Thyroid gland (tissue), 4 donors: ENCODE measurements at regions not wholly inside any gene's neighbourhood (a gene's known extent, or its start where the extent isn't known, plus 50 kb on each side); places are given as distances from the start of the nearest gene placed in this dataset.

Experiments used
- DNase-seq, 2 donors: peaks; one replicate each; pipeline ENCODE4 v3.0.0-alpha.2; 2019
- H3K27ac ChIP-seq, 3 donors: fragments of 200-600 bp; sonication (generic); 1 replicate in 2 of 3; 2 replicates in 1 of 3; pipeline ENCODE4 v1.5.1; 2016 to 2019; ENCODE audit warnings: mild to moderate bottlenecking in 1 of 3, moderate library complexity in 1 of 3
- H3K27me3 ChIP-seq: fragments of 200-600 bp; sonication (generic); one replicate; pipeline ENCODE4 v1.5.1; 2019
- H3K36me3 ChIP-seq, 2 donors: fragments of 200-600 bp; sonication (generic); one replicate each; pipeline ENCODE4 v1.5.1; 2016 to 2019
- H3K4me1 ChIP-seq, 2 donors: fragments of 200-600 bp; sonication (generic); one replicate each; pipeline ENCODE4 v1.5.1; 2017 to 2019
- H3K4me3 ChIP-seq, 3 donors: fragments of 200-600 bp; sonication (generic); replicated peaks in 1 of 3; 1 replicate in 2 of 3; 2 replicates in 1 of 3; pipeline ENCODE4 v1.5.1; 2016; ENCODE audit warnings: mild to moderate bottlenecking in 1 of 3
- H3K9me3 ChIP-seq: fragments of 200-600 bp; sonication (generic); one replicate; pipeline ENCODE4 v1.5.1; 2017
- CTCF ChIP-seq, 6 experiments: fragments of 200-600 bp in 3 of 6; fragments of 450-650 bp in 3 of 6; sonication (generic) in 3 of 6; IDR thresholded peaks; one replicate each; pipeline ENCODE4 v1.5.1; 2016 to 2019; ENCODE audit warnings: antibody characterized with exemption in 6 of 6, mild to moderate bottlenecking in 2 of 6, inconsistent platforms in 1 of 6, moderate library complexity in 1 of 6
- POLR2A ChIP-seq, 2 donors: fragments of 450-650 bp; IDR thresholded peaks; one replicate each; pipeline ENCODE4 v1.6.1; 2017; ENCODE audit warnings: antibody characterized with exemption in 2 of 2, mild to moderate bottlenecking in 2 of 2, moderate library complexity in 1 of 2
- WGBS, 2 donors: methylation state at CpG; one replicate each; pipeline ENCODE4 v1.1.5; 2017; 5-methylcytosine and 5-hydroxymethylcytosine counted together
- intact Hi-C: fragments of 100-400 bp; cut with DNase I; formaldehyde crosslinking; loops from one replicate; pipeline ENCODE4 v1.15.1; 2023

- TF ChIP-seq CTCF (IDR thresholded peaks at IDR 0.05) (no peak), POLR2A (IDR thresholded peaks at IDR 0.05) (no peak)
- intact Hi-C loops = no loop called here
- no peak for DNase-seq
- Histone ChIP-seq H3K36me3 (no peaks in the 10 kb centered on the region), H3K9me3 (no peaks in the 10 kb centered on the region), H3K4me3 (no peak overlapping the region), H3K27me3 (no peaks in the 10 kb centered on the region), H3K27ac (no peak overlapping the region), H3K4me1 (no peaks in the 10 kb centered on the region)
- 51 to 57% methylated on average over 3 of the region's 3 CpGs for WGBS, 2 donors
Measured at GRCh38 chr4:35189988-35190613, 1054.2 kb downstream of the ARAP2 start.

- Histone ChIP-seq H3K36me3 (no peaks in the 10 kb centered on the region), H3K27me3 (no peaks in the 10 kb centered on the region), H3K9me3 (no peaks in the 10 kb centered on the region), H3K27ac (no peak overlapping the region), H3K4me3 (no peak overlapping the region), H3K4me1 (no peaks in the 10 kb centered on the region)
- WGBS, 2 donors = 96 to 98% methylated on average over 2 of the region's 2 CpGs
- DNase-seq = no peak
- intact Hi-C loops = no loop called here
- no peak for TF ChIP-seq CTCF (IDR thresholded peaks at IDR 0.05)
- TF ChIP-seq POLR2A (IDR thresholded peaks at IDR 0.05) = no peak
Measured at GRCh38 chr4:35201403-35201802, 1042.9 kb downstream of the ARAP2 start.

- no peak overlapping the region for H3K27ac ChIP-seq
- WGBS, 2 donors = 80 to 85% methylated on average over 4 of the region's 4 CpGs
- intact Hi-C loops = no loop called here
Measured at GRCh38 chr4:35216636-35217035, 1027.7 kb downstream of the ARAP2 start.

GRCh38 chr4:35217331-35217730, 1027.0 kb downstream of the ARAP2 start:
- Histone ChIP-seq H3K4me1 (peaks cover 0 to 5% of the 10 kb centered on the region in 2 donors), H3K27me3 (no peaks in the 10 kb centered on the region), H3K4me3 (no peak overlapping the region), H3K27ac (no peak overlapping the region), H3K9me3 (no peaks in the 10 kb centered on the region), H3K36me3 (no peaks in the 10 kb centered on the region)
- DNase-seq = no peak
- intact Hi-C loops = no loop called here
- 80% methylated on average over 1 of the region's 1 CpG for WGBS, 2 donors
- TF ChIP-seq POLR2A (IDR thresholded peaks at IDR 0.05) = no peak
- TF ChIP-seq CTCF (IDR thresholded peaks at IDR 0.05) = no peak

More at GRCh38 chr4:35216636-35217035, 1027.7 kb downstream of the ARAP2 start:
- Histone ChIP-seq H3K9me3 (no peaks in the 10 kb centered on the region), H3K36me3 (no peaks in the 10 kb centered on the region), H3K4me3 (no peak overlapping the region), H3K4me1 (peaks cover 0 to 5% of the 10 kb centered on the region in 2 donors), H3K27me3 (no peaks in the 10 kb centered on the region)
- no peak for DNase-seq
- TF ChIP-seq CTCF (IDR thresholded peaks at IDR 0.05) = no peak

- Histone ChIP-seq H3K36me3 (no peaks in the 10 kb centered on the region), H3K4me3 (no peak overlapping the region), H3K27ac (no peak overlapping the region), H3K4me1 (peaks cover 0 to 5% of the 10 kb centered on the region in 2 donors), H3K9me3 (no peaks in the 10 kb centered on the region), H3K27me3 (no peaks in the 10 kb centered on the region)
- 83 to 96% methylated on average over 1 of the region's 1 CpG for WGBS, 2 donors
- DNase-seq = no peak
- TF ChIP-seq CTCF (IDR thresholded peaks at IDR 0.05) (no peak), POLR2A (IDR thresholded peaks at IDR 0.05) (no peak)
- intact Hi-C loops = no loop called here
Measured at GRCh38 chr4:35228313-35228712, 1016.0 kb downstream of the ARAP2 start.
